ENCODE measurements at regions not wholly inside any gene's neighbourhood (a gene's known extent, or its start where the extent isn't known, plus 50 kb on each side); places are given as distances from the start of the nearest gene placed in this dataset.
"Not testable (repeated sequence)": the region's sequence is repeated elsewhere in the genome, so short reads cannot be mapped to it uniquely, and the experiment has no call there.

DNA sequence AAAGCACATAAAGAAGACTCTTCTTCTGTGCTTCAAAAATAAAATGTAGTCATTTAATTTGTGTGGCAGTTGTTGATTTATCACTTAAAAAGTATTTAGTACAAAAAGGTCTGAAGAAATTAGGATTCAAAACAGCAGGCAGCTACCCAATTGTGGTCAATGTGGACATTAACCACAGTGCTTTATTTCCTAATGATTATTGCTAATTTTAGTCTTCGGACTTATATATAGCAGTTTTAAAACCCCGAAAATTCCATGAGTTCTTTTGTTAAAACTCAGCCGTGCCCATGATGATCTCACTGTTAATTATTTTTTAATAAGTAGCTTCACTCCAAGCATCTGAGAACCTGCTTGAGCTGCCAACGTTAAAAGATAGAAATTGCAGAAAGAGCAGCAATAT lies 594.3 kb downstream of the STK39 start:
- DNase-seq: no peak

DNA sequence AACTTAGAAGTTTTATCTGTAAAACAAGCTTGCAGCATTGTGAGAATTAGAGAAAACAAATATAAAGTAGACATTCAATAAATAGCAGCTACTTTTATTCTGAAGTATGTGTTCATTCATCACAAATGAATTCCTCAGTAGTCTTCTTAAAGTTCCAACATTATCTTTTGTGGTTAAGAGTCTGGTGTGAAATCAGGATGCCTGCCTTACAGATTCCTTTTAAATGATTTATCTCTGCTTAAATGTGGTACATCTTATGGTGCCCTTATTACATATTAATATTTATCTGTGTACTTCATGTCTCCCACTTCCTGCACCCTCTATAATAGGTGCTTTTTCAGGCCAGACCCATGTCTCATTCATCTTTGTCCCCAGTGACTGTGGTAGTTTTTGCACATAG lies 595.0 kb downstream of the STK39 start:
- no peak for DNase-seq

DNA sequence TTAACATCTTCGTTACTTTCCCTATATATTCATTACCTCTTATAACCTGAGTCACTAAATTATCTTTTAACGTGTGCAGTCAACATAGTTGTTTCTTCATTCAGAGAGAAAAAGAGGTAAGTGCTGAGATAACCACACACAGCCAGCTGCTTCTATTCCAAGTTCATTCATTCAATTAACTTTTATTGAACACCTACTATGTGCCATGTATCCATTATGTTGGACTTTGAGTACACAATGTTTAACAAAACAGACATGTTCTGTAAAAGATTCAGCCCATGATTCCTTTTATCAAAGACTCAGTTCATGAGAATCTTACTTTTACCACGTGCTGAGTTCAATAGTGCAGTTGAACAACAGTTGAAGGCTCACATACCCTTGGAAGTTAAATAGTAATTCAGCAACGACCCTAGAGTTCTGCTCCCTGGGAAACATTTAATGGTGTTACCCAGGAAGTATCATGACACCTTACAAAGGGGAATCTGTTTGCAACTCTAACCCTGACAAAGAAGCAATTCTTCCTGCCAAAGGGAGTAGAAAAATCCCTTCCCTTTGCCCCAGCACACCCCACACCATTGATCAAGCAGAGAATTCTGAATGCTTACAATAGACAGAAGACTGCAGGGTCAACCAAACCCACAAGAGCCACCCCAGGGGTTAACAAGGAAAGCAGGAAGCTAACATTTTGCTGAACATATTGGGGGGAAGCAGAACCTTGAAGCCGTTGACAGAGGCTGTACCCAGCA lies 595.8 kb downstream of the STK39 start:
- no peak for DNase-seq

DNA sequence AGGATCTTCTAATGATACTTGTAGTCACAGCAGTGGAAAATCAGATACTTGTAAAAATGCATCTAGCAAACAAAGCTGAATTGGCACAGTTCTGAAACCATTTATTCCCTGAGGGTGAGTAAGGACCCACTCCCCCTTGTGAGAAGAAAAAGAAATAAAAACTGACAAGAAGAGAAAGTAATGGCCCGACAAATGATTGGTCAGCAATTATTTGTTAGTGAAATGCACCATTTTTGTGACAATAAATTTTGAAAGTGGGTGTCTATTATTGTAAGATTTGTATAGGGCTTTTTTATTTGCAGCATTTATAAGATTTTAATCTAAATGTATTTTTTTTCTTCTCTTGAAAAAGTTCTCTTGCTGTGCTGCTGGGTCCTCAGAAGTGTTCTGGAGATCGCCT lies 600.8 kb downstream of the STK39 start:
- no peak for DNase-seq

DNA sequence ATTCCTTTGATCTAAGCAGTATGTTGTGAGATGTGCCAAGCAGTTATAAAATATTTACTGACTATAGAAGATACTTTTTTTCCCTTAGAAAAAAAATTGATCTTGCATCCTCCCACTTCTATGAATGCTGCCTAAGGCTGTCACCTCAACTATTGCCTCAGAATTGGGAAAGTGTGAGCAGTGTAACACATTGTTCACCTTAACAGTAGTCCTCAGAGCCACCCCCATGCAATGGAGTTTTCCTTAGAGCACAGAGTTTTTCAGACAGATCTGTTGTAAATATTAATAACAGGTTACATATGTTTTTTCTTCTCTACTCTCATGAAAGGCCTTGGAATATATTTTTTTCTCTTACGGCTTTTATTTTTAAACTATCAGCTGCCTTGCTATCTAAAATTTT lies 607.3 kb downstream of the STK39 start:
- no peak for DNase-seq

DNA sequence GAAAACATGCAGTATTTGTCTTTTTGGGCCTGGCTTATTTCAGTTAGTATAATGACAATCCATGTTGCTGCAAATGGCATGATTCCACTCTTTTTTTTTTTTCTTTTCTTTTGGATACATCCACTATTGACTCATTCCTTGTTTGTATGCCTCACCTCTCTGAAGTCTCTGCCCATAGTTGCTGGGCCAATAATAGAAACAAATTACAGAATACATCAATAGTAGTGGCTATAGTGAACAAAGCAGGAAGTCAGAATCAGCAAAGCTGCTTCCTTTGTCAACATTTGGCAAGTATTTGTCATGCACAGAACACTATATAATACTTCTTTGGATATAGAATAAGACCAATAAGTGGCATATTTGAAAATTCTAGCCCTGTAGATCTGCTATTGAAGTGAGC lies 609.7 kb downstream of the STK39 start:
- no peak for DNase-seq

DNA sequence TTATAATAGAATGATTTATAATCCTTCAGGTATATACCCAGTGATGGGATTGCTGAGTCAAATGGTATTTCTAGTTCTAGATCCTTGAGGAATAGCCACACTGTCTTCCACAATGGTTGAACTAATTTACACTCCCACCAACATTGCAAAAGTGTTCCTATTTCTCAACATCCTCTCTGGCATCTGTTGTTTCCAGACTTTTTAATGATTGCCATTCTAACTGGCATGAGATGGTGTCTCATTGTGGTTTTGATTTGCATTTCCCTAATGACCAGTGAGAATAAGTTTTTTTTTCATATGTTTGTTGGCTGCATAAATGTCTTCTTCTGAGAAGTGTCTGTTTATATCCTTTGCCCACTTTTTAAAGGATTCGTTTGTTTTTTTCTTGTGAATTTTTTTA lies 615.1 kb downstream of the STK39 start:
- DNase-seq: not testable (repeated sequence)

DNA sequence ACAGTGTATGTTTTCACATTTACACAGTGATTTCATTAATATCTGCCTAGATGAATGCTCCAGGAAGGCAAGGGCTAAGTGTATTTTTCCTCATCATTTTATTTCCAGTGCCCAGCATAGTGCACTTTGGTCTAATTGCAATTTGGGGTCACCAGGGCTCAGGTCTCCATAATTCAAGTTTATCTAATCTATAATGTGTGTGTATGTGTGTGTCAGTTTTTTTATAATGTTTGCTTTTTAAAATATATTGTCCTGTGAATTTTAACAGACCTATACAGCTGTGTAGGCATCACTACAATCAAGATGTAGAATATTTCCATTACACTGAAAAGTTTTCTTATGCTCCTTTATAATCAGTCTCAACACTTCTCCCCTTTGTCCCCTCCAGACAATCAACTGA lies 620.4 kb downstream of the STK39 start:
- DNase-seq: no peak

DNA sequence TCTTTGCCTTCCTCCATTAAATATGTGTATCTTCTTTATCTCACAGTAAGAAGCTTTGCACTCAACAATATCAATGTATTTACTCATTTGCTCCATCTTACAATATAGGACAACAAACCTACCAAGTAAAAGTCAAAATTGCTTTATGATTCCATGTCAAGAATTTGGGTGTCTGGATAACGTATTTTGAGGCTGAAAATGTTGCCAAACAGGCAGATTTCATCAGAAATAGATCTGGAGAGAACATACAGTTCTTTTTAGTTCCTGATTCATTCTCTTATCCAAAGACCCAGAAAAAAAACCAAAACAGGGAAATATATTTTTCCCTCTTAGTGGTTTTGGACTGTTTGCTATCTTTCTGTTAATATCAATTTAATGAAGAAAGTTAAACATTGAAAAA lies 621.1 kb downstream of the STK39 start:
- DNase-seq: no peak

DNA sequence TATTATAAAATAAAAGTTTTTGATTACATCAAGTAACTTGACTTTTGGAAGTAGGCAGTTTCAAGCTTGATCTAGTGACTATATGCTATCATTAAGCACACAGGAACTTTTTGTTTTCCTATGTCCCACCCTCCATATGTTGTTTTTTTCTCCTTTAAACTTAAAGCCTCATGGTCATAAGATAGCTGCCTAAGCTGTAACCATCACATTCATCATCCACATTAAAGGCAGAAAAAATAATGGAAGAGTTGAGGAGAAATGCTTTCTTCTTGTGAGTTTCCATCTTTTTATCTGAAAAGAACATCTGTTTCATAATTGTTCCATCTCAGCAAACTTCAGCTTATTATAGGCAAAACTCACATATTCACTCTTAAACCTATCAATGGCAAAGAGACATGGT lies 630.4 kb downstream of the STK39 start:
- DNase-seq: no peak

DNA sequence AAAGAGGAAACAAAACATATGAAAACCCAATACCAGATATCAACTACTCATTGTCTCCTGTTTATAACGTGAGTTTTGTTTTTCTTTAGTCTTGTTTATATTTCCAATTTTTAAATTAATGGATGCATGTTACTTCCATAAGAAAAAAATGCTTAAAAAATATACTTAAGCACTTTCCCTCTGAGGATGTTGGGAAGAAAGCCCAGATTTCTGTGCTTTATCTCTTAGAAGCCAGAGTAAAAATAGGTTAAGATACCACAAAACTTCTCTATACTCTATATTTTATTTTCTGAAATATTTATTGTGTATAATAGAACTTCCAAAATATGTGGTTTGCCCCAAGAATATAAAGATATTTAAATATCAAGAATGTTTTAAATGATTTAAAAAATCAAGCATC lies 633.9 kb downstream of the STK39 start:
- no peak for DNase-seq

DNA sequence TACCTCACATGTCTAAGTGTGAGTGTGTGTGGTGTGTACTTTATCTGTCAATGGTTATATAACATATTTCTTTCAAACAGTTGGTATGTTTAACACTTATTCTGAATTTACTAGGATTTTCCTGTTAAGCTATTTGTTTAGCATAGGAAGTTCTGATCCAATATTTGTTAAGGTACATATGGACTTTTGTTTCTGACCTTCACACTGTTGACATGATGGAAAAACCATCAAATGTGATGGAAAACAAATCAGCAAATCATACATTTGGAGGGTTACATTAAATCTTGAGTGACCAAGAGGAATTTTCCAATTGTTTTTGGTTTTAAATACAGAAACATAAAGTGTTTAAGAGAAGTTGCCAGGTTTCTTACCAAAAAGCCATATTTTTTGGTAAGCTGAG lies 638.9 kb downstream of the STK39 start:
- no peak for DNase-seq

DNA sequence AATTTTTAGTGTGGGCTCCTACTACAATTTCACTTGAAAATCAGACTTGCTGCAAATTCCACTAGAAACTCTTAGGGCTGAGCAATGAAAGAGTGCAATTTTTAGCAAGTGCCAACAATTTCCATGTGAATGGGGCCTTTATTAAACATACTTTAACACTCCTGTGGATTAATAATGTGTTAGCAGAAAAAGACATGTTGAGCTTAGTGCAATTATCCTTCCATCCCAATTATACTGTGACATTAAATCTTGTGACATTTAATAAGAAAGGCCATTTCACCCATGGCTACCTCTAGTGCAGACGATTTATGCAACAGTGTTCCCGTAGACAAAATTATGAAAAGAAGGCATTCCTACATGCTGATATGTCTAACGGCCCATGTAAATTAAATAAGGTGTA lies 639.7 kb downstream of the STK39 start:
- no peak for DNase-seq

DNA sequence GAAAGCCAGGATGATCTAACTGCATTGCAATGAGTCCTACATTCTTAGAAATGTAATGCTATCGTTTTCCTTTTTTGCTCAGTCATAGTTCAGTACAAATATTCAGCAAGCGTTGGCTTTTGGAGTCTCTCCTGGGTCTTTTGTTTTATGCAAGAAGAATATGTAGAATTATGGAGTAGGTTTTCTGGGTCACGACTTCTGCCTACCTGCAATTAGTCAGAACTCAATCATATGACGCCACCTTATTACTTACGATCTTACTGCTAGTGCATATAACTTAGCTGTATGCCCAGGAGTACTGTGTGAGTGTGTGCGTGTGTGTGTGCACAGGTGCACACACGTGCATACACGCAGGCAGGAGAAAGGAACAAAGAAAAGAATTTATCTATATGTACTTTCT lies 640.2 kb downstream of the STK39 start:
- DNase-seq: no peak

DNA sequence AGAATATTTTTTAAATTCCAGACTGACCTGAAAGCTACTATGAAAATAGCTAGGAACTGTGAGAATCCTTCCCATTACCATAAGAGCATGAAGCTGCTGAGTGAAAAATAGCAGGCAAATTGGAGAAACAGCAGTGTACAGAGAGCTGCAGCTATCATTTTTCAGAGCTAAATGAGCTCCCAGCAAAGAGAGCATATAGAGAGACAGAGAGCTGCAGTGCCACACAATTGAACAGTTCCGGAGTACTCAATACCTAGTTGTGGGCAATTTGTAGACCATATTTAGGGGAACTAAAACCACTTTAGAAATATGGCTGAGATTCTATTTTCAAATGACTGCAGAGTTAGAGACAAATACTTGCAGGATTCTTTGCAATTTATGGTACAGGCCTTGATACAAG lies 645.3 kb downstream of the STK39 start:
- DNase-seq: no peak

DNA sequence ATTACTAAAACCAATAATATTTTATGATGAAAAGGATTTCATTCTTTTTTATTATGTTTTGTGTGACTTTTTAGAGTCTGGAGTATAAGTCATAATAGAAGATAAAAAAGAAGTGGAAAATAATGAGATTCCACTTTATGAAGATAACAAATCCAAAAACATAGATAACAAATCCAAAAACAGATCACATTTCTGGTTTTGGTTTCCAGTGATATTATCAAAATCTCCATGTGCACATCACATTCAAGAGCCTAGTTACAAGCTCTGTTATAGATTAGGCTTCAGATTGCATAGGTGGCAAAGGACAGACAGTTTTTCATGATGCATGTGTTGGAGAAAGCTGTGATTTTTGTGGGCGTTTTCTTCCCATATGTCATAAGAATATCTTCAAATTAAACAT lies 648.2 kb downstream of the STK39 start:
- DNase-seq: no peak

DNA sequence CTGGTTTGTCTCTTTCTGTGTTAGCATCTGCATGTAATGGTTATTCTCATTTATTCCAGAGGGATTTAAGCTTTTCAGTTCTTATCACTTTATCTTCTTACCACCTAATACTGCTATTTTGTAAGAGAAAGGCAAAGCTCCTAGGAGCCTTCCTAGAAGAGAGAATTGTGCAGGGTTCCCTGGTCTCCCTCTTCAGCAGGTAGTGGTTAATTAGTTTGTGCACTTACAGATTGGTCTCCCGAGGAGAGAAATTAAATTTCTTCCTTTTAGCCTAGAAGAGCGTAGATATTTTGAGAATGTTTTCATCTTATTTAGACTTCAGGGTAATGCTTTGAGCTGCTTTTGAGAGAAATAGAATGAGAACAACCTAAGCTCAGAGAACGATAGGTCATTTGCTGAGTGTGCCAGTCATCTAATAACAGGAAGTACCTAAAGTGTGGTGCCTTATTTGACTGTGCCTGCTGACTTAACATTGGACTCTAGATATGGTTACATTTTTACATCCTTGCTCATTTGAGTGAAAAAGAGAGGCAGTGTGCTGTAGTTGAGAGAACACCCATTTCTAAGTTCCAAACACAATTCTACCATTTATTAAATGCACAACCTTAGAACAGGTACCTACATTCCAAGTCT lies 651.4 kb downstream of the STK39 start:
- DNase-seq: no peak

DNA sequence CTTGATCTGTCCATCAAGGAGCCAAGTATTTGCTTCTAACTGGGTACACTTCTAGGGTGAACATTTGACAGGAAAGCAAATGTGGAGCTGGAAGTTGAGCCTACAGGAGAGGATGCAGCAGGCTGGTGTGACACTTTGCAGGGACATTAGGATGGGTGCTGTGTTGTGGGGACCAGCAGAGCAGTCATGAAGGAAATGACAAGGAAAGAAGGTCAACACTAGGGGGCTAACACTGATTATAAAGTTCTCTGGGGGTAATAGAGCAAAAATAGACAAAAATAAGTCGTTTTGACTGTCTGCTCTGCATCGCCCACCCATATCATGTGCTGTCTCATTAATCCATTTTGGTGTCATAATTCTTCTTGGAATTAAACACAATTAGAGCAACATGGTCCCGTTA lies 652.4 kb downstream of the STK39 start:
- DNase-seq: no peak

DNA sequence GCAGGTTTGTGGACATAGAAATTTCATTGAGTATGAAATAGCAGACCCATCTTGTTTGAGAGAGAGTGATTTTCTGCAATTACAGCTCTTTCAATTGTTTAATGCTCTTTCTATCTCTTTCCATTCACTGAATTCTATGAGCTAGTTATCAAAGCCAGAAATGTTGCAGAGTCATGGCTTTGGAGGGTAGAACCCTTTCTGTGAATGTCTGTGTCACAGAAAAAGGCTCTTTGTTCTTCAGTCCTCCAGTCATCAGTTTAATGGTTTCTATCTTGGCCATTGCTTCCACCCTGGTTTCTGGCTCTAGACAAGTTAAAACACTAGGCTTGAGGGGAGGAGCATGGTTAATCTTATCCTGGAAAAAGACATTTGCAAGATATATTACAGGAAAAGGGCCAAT lies 655.0 kb downstream of the STK39 start:
- no peak for DNase-seq

DNA sequence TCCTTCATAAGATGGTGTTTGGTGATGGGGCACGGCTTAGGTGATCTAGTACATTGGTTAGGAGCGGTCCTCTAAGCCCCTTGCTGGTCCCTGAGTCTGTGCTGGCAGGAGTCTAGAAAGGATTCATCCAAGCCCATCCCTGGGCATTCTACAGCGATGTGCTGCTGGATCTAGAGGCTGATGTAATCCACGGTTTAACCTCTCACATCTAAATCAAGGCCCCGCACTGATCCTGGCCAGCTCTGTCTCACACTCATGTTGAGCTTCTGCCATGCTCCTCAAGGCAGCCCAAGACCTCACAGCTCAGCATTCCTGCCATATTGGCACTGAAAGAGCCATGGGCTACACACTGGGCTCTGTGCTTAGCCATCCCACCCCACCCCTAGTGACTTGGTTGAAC lies 664.8 kb downstream of the STK39 start:
- DNase-seq: no peak

DNA sequence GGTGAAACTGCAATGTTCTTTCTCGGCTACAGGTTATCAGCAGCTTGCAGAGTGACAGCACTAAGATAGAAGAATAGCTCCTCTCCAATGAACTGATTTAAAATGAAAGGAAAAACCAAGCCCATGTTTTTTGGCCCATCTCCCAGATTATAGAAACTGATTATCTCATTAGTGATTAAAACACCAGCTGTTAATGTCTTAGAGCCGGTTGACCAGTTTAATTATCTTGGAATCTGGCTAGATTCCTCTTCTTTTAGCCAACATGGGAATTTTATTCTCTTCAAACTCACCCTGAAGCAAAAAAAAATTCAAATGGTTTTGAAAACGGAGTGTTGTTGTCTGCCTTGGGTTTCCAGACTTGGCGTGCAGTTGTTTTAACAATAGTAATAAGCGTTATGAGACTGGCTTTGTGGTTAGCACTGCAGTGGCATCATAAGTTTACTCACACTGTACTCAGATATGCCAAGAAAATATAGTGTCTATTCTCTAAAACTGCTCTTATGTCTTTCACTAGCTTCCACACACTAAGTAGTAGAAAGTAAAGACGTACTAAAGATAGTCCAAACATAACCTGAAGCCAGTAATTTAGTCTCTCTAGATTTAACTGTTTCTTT lies 665.3 kb downstream of the STK39 start:
- no peak for DNase-seq

DNA sequence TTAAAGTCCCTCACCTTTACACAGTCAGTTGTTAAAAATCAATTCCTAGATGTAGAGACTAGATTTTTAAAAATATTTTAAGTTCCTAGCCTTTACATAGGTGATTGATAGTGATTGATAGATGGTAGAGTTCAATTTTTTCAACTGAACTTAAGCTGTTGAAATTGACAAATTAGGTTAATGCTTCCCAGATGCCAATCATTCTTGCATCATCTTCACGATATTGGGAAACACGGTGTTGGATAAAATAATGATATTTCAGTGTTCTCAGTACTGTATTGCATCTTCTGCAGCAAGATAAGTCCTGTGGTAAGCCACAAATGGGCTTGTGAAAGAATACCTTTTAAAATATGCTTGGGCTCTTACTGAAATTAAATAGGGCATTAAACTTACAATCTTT lies 667.6 kb downstream of the STK39 start:
- DNase-seq: no peak

DNA sequence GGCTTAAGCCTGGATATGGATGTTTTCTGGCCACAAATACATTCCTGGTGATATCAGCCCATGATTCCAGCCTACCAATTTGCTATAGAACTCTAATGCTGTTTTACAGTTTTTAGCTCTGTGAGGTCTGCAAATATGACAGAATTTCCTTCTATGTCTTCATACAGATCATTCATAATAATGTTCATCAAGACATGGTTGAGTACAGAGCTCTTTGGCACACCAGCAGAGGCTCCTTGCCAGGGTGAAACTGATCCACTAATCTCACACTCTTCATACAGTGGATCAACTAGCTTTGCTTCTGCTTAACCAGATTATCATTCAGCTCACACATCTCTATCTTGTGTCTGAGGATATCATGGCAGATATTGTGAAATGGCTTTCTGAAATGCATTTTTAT lies 672.1 kb downstream of the STK39 start:
- no peak for DNase-seq

DNA sequence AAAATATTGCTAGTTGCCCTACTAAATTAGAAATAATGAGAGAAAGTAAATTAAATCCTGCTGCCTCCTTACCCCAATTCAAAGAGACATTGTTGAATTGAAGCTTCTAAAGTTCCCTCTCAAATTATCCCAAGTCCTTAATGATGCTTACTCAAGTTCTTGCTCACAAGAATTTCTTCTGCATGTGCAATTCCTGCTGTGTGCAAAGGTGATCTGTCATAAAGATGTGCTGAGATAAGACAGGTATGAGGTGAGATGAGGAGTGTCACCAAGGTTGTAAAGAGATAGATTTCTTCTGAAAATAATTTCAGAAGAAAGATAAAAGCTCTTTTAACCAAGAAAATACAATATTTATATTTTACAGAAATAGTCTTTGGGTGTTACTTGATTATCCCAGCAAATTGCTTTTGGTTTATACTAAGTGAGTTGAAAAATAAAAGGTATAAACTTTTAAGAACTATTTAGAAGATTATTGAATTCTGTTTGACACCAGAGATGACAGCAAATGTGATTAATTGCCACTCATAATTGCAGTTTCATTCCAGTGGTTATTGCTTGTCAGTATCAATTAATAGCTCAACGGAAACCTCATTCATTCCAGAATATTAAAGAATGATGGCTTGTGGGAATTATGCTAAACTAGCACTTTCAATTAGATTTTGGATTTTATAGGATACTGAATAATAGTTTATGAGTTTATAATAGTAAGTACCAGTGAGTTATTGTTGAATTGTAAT lies 674.3 kb downstream of the STK39 start:
- no peak for DNase-seq
